Type B pancreatic cell (in vitro differentiated cells): ENCODE measurements at regions not wholly inside any gene's neighbourhood (a gene's known extent, or its start where the extent isn't known, plus 50 kb on each side); places are given as distances from the start of the nearest gene placed in this dataset.

Source experiments
- DNase-seq: peaks from one replicate; pipeline ENCODE4 v3.0.0; 2021; ENCODE audit warnings: mixed read lengths; ENCODE audit not compliant: unreplicated experiment; ENCODE audit errors: extremely low spot score
- H3K27ac Mint-ChIP-seq: 2 replicates; pipeline ENCODE4 v1.8.0; 2021; ENCODE audit warnings: mild to moderate bottlenecking, mixed read lengths
- H3K27me3 Mint-ChIP-seq: 2 replicates; pipeline ENCODE4 v1.8.0; 2021; ENCODE audit warnings: mixed read lengths
- H3K36me3 Mint-ChIP-seq: 2 replicates; pipeline ENCODE4 v1.8.0; 2021; ENCODE audit warnings: mixed read lengths
- H3K4me1 Mint-ChIP-seq: one replicate; pipeline ENCODE4 v1.8.0; 2021; ENCODE audit warnings: mixed read lengths; ENCODE audit not compliant: unreplicated experiment
- H3K4me3 Mint-ChIP-seq: 2 replicates; pipeline ENCODE4 v1.8.0; 2021; ENCODE audit warnings: mild to moderate bottlenecking, mixed read lengths
- H3K9me3 Mint-ChIP-seq: 2 replicates; pipeline ENCODE4 v1.8.0; 2021; ENCODE audit warnings: mixed read lengths
- CTCF ChIP-seq: fragments of 200-600 bp; sonication (generic); conservative IDR thresholded peaks from 2 replicates; pipeline ENCODE4 v1.5.0; 2021; ENCODE audit warnings: antibody characterized with exemption, mild to moderate bottlenecking

GRCh38 chr5:14954216-14954615, 82.6 kb upstream of the ANKH start:
- Mint-ChIP-seq H3K36me3 (no peaks in the 10 kb centered on the region), H3K27me3 (no peaks in the 10 kb centered on the region), H3K9me3 (peaks cover 8% of the 10 kb centered on the region), H3K4me1 (peaks cover 21% of the 10 kb centered on the region), H3K27ac (no peak overlapping the region), H3K4me3 (no peak overlapping the region)
- no peak for DNase-seq
- no peak for TF ChIP-seq CTCF

- no peak for TF ChIP-seq CTCF
- Mint-ChIP-seq H3K27me3 (no peaks in the 10 kb centered on the region), H3K27ac (no peak overlapping the region)
Measured at GRCh38 chr5:14953075-14953607, 81.6 kb upstream of the ANKH start.

GRCh38 chr5:14948383-14948782, 76.8 kb upstream of the ANKH start:
- no peak for TF ChIP-seq CTCF
- no peaks in the 10 kb centered on the region for H3K27me3 Mint-ChIP-seq

More at GRCh38 chr5:14953075-14953607, 81.6 kb upstream of the ANKH start:
- no peak for DNase-seq
- H3K4me1 Mint-ChIP-seq, result peaks cover 13% of the 10 kb centered on the region
- no peak overlapping the region for H3K4me3 Mint-ChIP-seq
- no peaks in the 10 kb centered on the region for H3K36me3 Mint-ChIP-seq
- peaks cover 9% of the 10 kb centered on the region for H3K9me3 Mint-ChIP-seq

GRCh38 chr5:14946815-14947620, 75.4 kb upstream of the ANKH start:
- H3K36me3 Mint-ChIP-seq, result no peaks in the 10 kb centered on the region
- TF ChIP-seq CTCF, result peak; percentile 45
- H3K4me1 Mint-ChIP-seq, result peaks cover 10% of the 10 kb centered on the region
- no peak for DNase-seq
- H3K4me3 Mint-ChIP-seq, result no peak overlapping the region
- H3K9me3 Mint-ChIP-seq, result peaks cover 14% of the 10 kb centered on the region
- no peaks in the 10 kb centered on the region for H3K27me3 Mint-ChIP-seq
- H3K27ac Mint-ChIP-seq, result peak overlapping the region; percentile 70

More at GRCh38 chr5:14948383-14948782, 76.8 kb upstream of the ANKH start:
- H3K36me3 Mint-ChIP-seq, result no peaks in the 10 kb centered on the region
- peaks cover 14% of the 10 kb centered on the region for H3K4me1 Mint-ChIP-seq
- DNase-seq, result no peak
- peaks cover 14% of the 10 kb centered on the region for H3K9me3 Mint-ChIP-seq
- H3K27ac Mint-ChIP-seq, result no peak overlapping the region
- no peak overlapping the region for H3K4me3 Mint-ChIP-seq

- peaks cover 14% of the 10 kb centered on the region for H3K9me3 Mint-ChIP-seq
- no peak for TF ChIP-seq CTCF
- no peak for DNase-seq
Measured at GRCh38 chr5:14945450-14945849, 73.9 kb upstream of the ANKH start.

More at GRCh38 chr5:14945450-14945849, 73.9 kb upstream of the ANKH start:
- H3K4me1 Mint-ChIP-seq, result peaks cover 6% of the 10 kb centered on the region
- no peaks in the 10 kb centered on the region for H3K27me3 Mint-ChIP-seq
- H3K27ac Mint-ChIP-seq, result no peak overlapping the region
- no peaks in the 10 kb centered on the region for H3K36me3 Mint-ChIP-seq
- H3K4me3 Mint-ChIP-seq, result no peak overlapping the region
